Endothelial cell (in vitro differentiated cells): ENCODE measurements at regions not wholly inside any gene's neighbourhood (a gene's known extent, or its start where the extent isn't known, plus 50 kb on each side); places are given as distances from the start of the nearest gene placed in this dataset.

Source experiments
- DNase-seq: peaks from one replicate; pipeline ENCODE4 v3.0.0; 2021; ENCODE audit warnings: low spot score
- H3K27ac Mint-ChIP-seq: one replicate; pipeline ENCODE4 v1.8.0; 2021; ENCODE audit warnings: mixed read lengths, inconsistent platforms; ENCODE audit not compliant: unreplicated experiment
- H3K27me3 Mint-ChIP-seq: one replicate; pipeline ENCODE4 v1.8.0; 2021; ENCODE audit warnings: mild to moderate bottlenecking, moderate library complexity, mixed read lengths, inconsistent platforms; ENCODE audit not compliant: unreplicated experiment
- H3K36me3 Mint-ChIP-seq: one replicate; pipeline ENCODE4 v1.8.0; 2021; ENCODE audit warnings: mild to moderate bottlenecking, low read depth, mixed read lengths, inconsistent platforms; ENCODE audit not compliant: unreplicated experiment
- H3K4me1 Mint-ChIP-seq: one replicate; pipeline ENCODE4 v1.8.0; 2021; ENCODE audit warnings: mild to moderate bottlenecking, mixed read lengths, inconsistent platforms; ENCODE audit not compliant: unreplicated experiment
- H3K4me3 Mint-ChIP-seq: one replicate; pipeline ENCODE4 v1.8.0; 2021; ENCODE audit warnings: mild to moderate bottlenecking, mixed read lengths, inconsistent platforms; ENCODE audit not compliant: unreplicated experiment
- H3K9me3 Mint-ChIP-seq: one replicate; pipeline ENCODE4 v1.8.0; 2021; ENCODE audit warnings: mixed read lengths, inconsistent platforms; ENCODE audit not compliant: unreplicated experiment
- CTCF ChIP-seq: fragments of 200-600 bp; sonication (generic); IDR thresholded peaks from one replicate; pipeline ENCODE4 v1.5.0; 2021; ENCODE audit warnings: antibody characterized with exemption; ENCODE audit not compliant: unreplicated experiment

- no peak overlapping the region for H3K27ac Mint-ChIP-seq
- no peak for TF ChIP-seq CTCF
- H3K4me1 Mint-ChIP-seq: peaks cover 13% of the 10 kb centered on the region
- H3K9me3 Mint-ChIP-seq: no peaks in the 10 kb centered on the region
- H3K36me3 Mint-ChIP-seq: peaks cover 5% of the 10 kb centered on the region
- peaks cover 4% of the 10 kb centered on the region for H3K27me3 Mint-ChIP-seq
- DNase-seq: no peak
- no peak overlapping the region for H3K4me3 Mint-ChIP-seq
Observed at GRCh38 chr15:25618161-25618560, 179.3 kb upstream of the UBE3A start.

GRCh38 chr15:25616471-25616870 lies 177.6 kb upstream of the UBE3A start:
- Mint-ChIP-seq H3K36me3 (peaks cover 5% of the 10 kb centered on the region), H3K4me1 (peaks cover 24% of the 10 kb centered on the region), H3K27me3 (peaks cover 1% of the 10 kb centered on the region), H3K27ac (no peak overlapping the region), H3K9me3 (no peaks in the 10 kb centered on the region), H3K4me3 (no peak overlapping the region)
- DNase-seq: no peak
- no peak for TF ChIP-seq CTCF

DNA sequence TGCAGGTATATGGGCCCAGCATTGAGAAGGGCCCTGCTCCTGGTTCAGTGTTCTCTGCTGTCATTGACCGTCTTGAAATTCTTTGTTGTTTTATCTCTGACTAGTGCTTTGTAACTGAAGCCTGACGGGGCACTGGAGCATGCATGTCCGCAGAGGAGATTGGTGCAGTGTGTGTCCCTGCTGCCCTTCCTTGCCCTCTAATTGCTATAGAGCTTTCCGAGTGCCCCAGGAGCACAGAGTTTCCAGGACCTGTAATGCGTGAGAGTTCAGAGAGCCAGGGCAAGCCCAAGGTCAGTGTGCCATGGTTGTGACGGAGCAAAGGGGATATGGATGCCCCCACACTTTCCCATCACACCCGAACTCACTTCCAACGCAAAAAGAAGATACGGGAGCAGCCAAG lies 174.3 kb upstream of the UBE3A start:
- Mint-ChIP-seq H3K4me1 (peaks cover 26% of the 10 kb centered on the region), H3K27ac (peak overlapping the region; percentile 78), H3K27me3 (peaks cover 1% of the 10 kb centered on the region), H3K9me3 (no peaks in the 10 kb centered on the region), H3K36me3 (peaks cover 5% of the 10 kb centered on the region), H3K4me3 (no peak overlapping the region)
- DNase-seq: no peak
- no peak for TF ChIP-seq CTCF

- no peak for DNase-seq
- peaks cover 26% of the 10 kb centered on the region for H3K4me1 Mint-ChIP-seq
- H3K27me3 Mint-ChIP-seq: peaks cover 1% of the 10 kb centered on the region
- H3K4me3 Mint-ChIP-seq: no peak overlapping the region
- H3K36me3 Mint-ChIP-seq: peaks cover 5% of the 10 kb centered on the region
- no peaks in the 10 kb centered on the region for H3K9me3 Mint-ChIP-seq
- no peak overlapping the region for H3K27ac Mint-ChIP-seq
- no peak for TF ChIP-seq CTCF
Observed at GRCh38 chr15:25611603-25612002, 172.8 kb upstream of the UBE3A start.

- Mint-ChIP-seq H3K4me3 (no peak overlapping the region), H3K9me3 (no peaks in the 10 kb centered on the region), H3K27me3 (no peaks in the 10 kb centered on the region), H3K27ac (no peak overlapping the region), H3K36me3 (peaks cover 5% of the 10 kb centered on the region), H3K4me1 (peaks cover 25% of the 10 kb centered on the region)
- no peak for DNase-seq
- no peak for TF ChIP-seq CTCF
Observed at GRCh38 chr15:25609371-25609770, 170.5 kb upstream of the UBE3A start.
